ENCODE measurements at regions not wholly inside any gene's neighbourhood (a gene's known extent, or its start where the extent isn't known, plus 50 kb on each side); places are given as distances from the start of the nearest gene placed in this dataset.

DNA sequence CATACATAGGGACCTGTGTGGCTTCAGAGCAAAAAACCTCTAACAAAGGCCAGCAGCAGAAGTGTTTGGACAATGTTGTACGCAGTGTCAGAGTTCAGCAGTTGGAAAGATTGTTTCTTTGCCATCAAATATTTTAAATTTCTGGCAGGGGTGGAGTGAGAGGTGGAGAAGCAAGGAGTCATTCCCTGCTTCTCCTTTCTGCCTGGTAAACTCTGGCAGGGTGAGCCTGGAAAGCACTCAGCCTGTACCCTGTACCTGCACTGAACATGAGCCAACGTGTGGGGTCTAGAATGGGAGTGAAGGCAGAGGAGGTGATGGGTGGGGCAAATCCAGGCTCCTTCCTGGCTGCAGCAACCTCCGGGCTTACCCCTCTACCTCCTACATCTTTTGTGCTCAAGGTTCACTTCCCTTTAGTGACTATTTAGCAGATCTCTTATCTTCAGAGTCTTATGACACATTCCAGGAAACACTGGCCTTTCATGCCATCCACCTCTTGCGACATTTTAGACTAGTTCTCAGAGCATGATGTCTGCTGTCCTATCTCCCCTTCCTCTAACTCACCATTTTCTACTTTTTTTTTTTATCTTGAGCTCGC lies 445.0 kb upstream of the PIK3R1 start:
- H3K27me3 Mint-ChIP-seq (ENCODE audit: low read depth): no peaks in the 10 kb centered on the region
- no peaks in the 10 kb centered on the region; a peak in 1 of 7 replicates for H3K36me3 Mint-ChIP-seq (ENCODE audit: insufficient read depth in 1 of 3, low read depth in 3 of 3)
- H3T11ph ChIP-seq (ENCODE audit: low read length): no peak overlapping the region
- H3K56ac ChIP-seq (ENCODE audit: insufficient read length, low read depth, low read length): no peak overlapping the region
- no peaks in the 10 kb centered on the region for H3K79me1 ChIP-seq (ENCODE audit: insufficient read depth, low read depth, low read length, poor library complexity, severe bottlenecking)
- H2AFZ ChIP-seq (ENCODE audit: low read length): no peak overlapping the region
- no peaks in the 10 kb centered on the region; a peak in 2 of 5 replicates for H3K9me3 Mint-ChIP-seq
- H3K4me1 Mint-ChIP-seq: peaks cover 25 to 32% of the 10 kb centered on the region in 2 experiments
- H3K14ac ChIP-seq (ENCODE audit: insufficient read depth, low read length): peak overlapping the region; percentile 31
- no peaks in the 10 kb centered on the region for H3K23me2 ChIP-seq (ENCODE audit: insufficient read length, low read depth, low read length, poor library complexity, severe bottlenecking)
- no peak overlapping the region for H3K9ac ChIP-seq (ENCODE audit: extremely low read depth, insufficient read length, low read length)
- H4K20me1 ChIP-seq (ENCODE audit: control insufficient read depth, insufficient read depth, insufficient read length): no peaks in the 10 kb centered on the region
- H3K27me3 ChIP-seq (ENCODE audit: insufficient read depth, low read length): no peaks in the 10 kb centered on the region
- H2BK20ac ChIP-seq (ENCODE audit: low read depth, low read length, poor library complexity, severe bottlenecking): no peak overlapping the region
- no peak overlapping the region for H4K91ac ChIP-seq (ENCODE audit: insufficient read length, low read depth, low read length)
- no peak overlapping the region for H3K18ac ChIP-seq (ENCODE audit: insufficient read length, low read depth, low read length)
- H2BK15ac ChIP-seq (ENCODE audit: low read depth, low read length): no peak overlapping the region
- no peak overlapping the region for H4K5ac ChIP-seq (ENCODE audit: insufficient read length, low read depth, low read length)
- H3K9me3 ChIP-seq (ENCODE audit: control insufficient read depth, low read depth, low read length): no peaks in the 10 kb centered on the region
- TF ChIP-seq, protein P1, sequence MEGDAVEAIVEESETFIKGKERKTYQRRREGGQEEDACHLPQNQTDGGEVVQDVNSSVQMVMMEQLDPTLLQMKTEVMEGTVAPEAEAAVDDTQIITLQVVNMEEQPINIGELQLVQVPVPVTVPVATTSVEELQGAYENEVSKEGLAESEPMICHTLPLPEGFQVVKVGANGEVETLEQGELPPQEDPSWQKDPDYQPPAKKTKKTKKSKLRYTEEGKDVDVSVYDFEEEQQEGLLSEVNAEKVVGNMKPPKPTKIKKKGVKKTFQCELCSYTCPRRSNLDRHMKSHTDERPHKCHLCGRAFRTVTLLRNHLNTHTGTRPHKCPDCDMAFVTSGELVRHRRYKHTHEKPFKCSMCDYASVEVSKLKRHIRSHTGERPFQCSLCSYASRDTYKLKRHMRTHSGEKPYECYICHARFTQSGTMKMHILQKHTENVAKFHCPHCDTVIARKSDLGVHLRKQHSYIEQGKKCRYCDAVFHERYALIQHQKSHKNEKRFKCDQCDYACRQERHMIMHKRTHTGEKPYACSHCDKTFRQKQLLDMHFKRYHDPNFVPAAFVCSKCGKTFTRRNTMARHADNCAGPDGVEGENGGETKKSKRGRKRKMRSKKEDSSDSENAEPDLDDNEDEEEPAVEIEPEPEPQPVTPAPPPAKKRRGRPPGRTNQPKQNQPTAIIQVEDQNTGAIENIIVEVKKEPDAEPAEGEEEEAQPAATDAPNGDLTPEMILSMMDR (conservative IDR thresholded peaks at IDR 0.05): no peak
- H3K4me1 ChIP-seq (ENCODE audit: insufficient read depth, low read length): no peaks in the 10 kb centered on the region; the same call in 1 of the 2 replicates
- no peak overlapping the region for H2BK120ac ChIP-seq (ENCODE audit: low read depth, low read length, poor library complexity, severe bottlenecking)
- WGBS (ENCODE audit: extremely low coverage, insufficient read length, low lambda C conversion rate): no CpG with 5 or more reads among the region's 5 CpGs
- no peak overlapping the region for H3K4me3 Mint-ChIP-seq
- H3K4ac ChIP-seq (ENCODE audit: low read depth, low read length): no peak overlapping the region
- DNase-seq: no peak
- no peak overlapping the region for H3K27ac ChIP-seq (ENCODE audit: insufficient read length, low read depth, low read length)
- no peak overlapping the region for H3K4me2 ChIP-seq (ENCODE audit: insufficient read depth, insufficient read length, low read length)
- H3K27ac Mint-ChIP-seq: no peak overlapping the region
- H3K23ac ChIP-seq (ENCODE audit: insufficient read length, low read depth, low read length): no peak overlapping the region
- no peaks in the 10 kb centered on the region for H3K79me2 ChIP-seq (ENCODE audit: insufficient read depth, low read length)
- no peak overlapping the region for H2BK12ac ChIP-seq (ENCODE audit: insufficient read length, low read depth, low read length)
- H4K8ac ChIP-seq (replicated peaks; ENCODE audit: insufficient read length, low read depth, low read length): no peak overlapping the region
- no peak overlapping the region for H2BK5ac ChIP-seq (ENCODE audit: insufficient read length, low read length)
- H2AK5ac ChIP-seq (ENCODE audit: insufficient read length, low read length): no peak overlapping the region
